Naive B cell (primary cell): ENCODE measurements at regions not wholly inside any gene's neighbourhood (a gene's known extent, or its start where the extent isn't known, plus 50 kb on each side); places are given as distances from the start of the nearest gene placed in this dataset.

Experiments
- ATAC-seq, 2 donors: fragments of 150-1000 bp; cut with Tn5 transposase; 2 replicates each; pipeline ENCODE4 v1.10.0; 2021; ENCODE audit warnings: low read depth in 2 of 2, mild to moderate bottlenecking in 2 of 2, moderate library complexity in 2 of 2
- DNase-seq: peaks from one replicate; pipeline ENCODE4 v3.0.0; 2022
- H3K27ac Mint-ChIP-seq, 6 donors: one replicate each; pipeline ENCODE4 v1.8.0; 2020 to 2022; ENCODE audit warnings: mild to moderate bottlenecking in 6 of 6, mixed read lengths in 6 of 6, moderate library complexity in 5 of 6, inconsistent platforms in 2 of 6
- H3K27me3 Mint-ChIP-seq, 3 donors: one replicate each; pipeline ENCODE4 v1.8.0; 2021 to 2022; ENCODE audit warnings: mixed read lengths in 3 of 3, mild to moderate bottlenecking in 1 of 3
- H3K36me3 Mint-ChIP-seq, 2 donors: one replicate each; pipeline ENCODE4 v1.8.0; 2020 to 2022; ENCODE audit warnings: mixed read lengths in 2 of 2, inconsistent platforms in 1 of 2, mild to moderate bottlenecking in 1 of 2
- H3K4me1 Mint-ChIP-seq, 3 donors: one replicate each; pipeline ENCODE4 v1.8.0; 2020 to 2022; ENCODE audit warnings: mixed read lengths in 3 of 3, inconsistent platforms in 1 of 3, mild to moderate bottlenecking in 1 of 3, moderate library complexity in 1 of 3
- H3K4me3 Mint-ChIP-seq, 8 donors: one replicate each; pipeline ENCODE4 v1.8.0; 2020 to 2022; ENCODE audit warnings: mild to moderate bottlenecking in 8 of 8, mixed read lengths in 8 of 8, moderate library complexity in 8 of 8, inconsistent platforms in 2 of 8
- H3K9me3 Mint-ChIP-seq, 7 donors: one replicate each; pipeline ENCODE4 v1.8.0; 2020 to 2022; ENCODE audit warnings: mixed read lengths in 7 of 7, mild to moderate bottlenecking in 5 of 7, inconsistent platforms in 2 of 7, moderate library complexity in 1 of 7

GRCh38 chr15:95266451-95267061, 1035.2 kb downstream of the MCTP2 start:
- no peaks in the 10 kb centered on the region for H3K4me1 Mint-ChIP-seq
- ATAC-seq (no peak), DNase-seq (no peak)
- H3K9me3 Mint-ChIP-seq: peaks cover 0 to 5% (median 0%) of the 10 kb centered on the region in 7 donors
- H3K36me3 Mint-ChIP-seq: no peaks in the 10 kb centered on the region
- H3K4me3 Mint-ChIP-seq: no peak overlapping the region
- H3K27me3 Mint-ChIP-seq: no peaks in the 10 kb centered on the region
- peak overlapping the region in 1 of 6 donors; percentile 44 for H3K27ac Mint-ChIP-seq

- Mint-ChIP-seq H3K4me1 (no peaks in the 10 kb centered on the region), H3K4me3 (no peak overlapping the region), H3K27ac (peak overlapping the region in 1 of 6 donors; percentile 11), H3K27me3 (no peaks in the 10 kb centered on the region), H3K36me3 (no peaks in the 10 kb centered on the region), H3K9me3 (peaks cover 0 to 9% (median 3%) of the 10 kb centered on the region in 7 donors)
- no peak for DNase-seq
- no peak for ATAC-seq
These were observed 1036.1 kb downstream of the MCTP2 start for GRCh38 chr15:95267481-95267880.

- Mint-ChIP-seq H3K27ac (no peak overlapping the region), H3K9me3 (peaks cover 0 to 14% (median 3%) of the 10 kb centered on the region in 7 donors), H3K27me3 (peaks cover 0 to 6% (median 0%) of the 10 kb centered on the region in 3 donors), H3K4me3 (no peak overlapping the region), H3K36me3 (no peaks in the 10 kb centered on the region), H3K4me1 (no peaks in the 10 kb centered on the region)
- no peak for DNase-seq
- ATAC-seq: no peak
These were observed 1038.2 kb downstream of the MCTP2 start for GRCh38 chr15:95269242-95270183.

- Mint-ChIP-seq H3K27me3 (peaks cover 0 to 7% (median 6%) of the 10 kb centered on the region in 3 donors), H3K36me3 (no peaks in the 10 kb centered on the region), H3K4me3 (no peak overlapping the region), H3K27ac (no peak overlapping the region), H3K4me1 (no peaks in the 10 kb centered on the region), H3K9me3 (peaks cover 0 to 13% (median 5%) of the 10 kb centered on the region in 7 donors)
- ATAC-seq: no peak
- DNase-seq: no peak
These were observed 1042.7 kb downstream of the MCTP2 start for GRCh38 chr15:95274101-95274500.

- Mint-ChIP-seq H3K4me1 (no peaks in the 10 kb centered on the region), H3K36me3 (no peaks in the 10 kb centered on the region), H3K27ac (no peak overlapping the region), H3K4me3 (no peak overlapping the region), H3K27me3 (peaks cover 0 to 7% (median 6%) of the 10 kb centered on the region in 3 donors), H3K9me3 (peaks cover 0 to 9% (median 3%) of the 10 kb centered on the region in 7 donors)
- DNase-seq: no peak
- ATAC-seq: no peak
These were observed 1045.9 kb downstream of the MCTP2 start for GRCh38 chr15:95277266-95277665.

- H3K27me3 Mint-ChIP-seq: peaks cover 0 to 7% (median 6%) of the 10 kb centered on the region in 3 donors
These were observed 1047.3 kb downstream of the MCTP2 start for GRCh38 chr15:95278532-95279245.

GRCh38 chr15:95279277-95280019, 1048.1 kb downstream of the MCTP2 start:
- Mint-ChIP-seq H3K4me3 (no peak overlapping the region), H3K27ac (no peak overlapping the region), H3K36me3 (no peaks in the 10 kb centered on the region), H3K4me1 (no peaks in the 10 kb centered on the region), H3K27me3 (peaks cover 0 to 7% (median 7%) of the 10 kb centered on the region in 3 donors), H3K9me3 (peaks cover 0 to 4% (median 1%) of the 10 kb centered on the region in 7 donors)
- ATAC-seq (no peak), DNase-seq (no peak)

More at GRCh38 chr15:95278532-95279245, 1047.3 kb downstream of the MCTP2 start:
- H3K4me3 Mint-ChIP-seq: no peak overlapping the region
- no peak overlapping the region for H3K27ac Mint-ChIP-seq
- no peaks in the 10 kb centered on the region for H3K4me1 Mint-ChIP-seq
- no peak for DNase-seq
- H3K9me3 Mint-ChIP-seq: peaks cover 0 to 4% (median 1%) of the 10 kb centered on the region in 7 donors
- no peaks in the 10 kb centered on the region for H3K36me3 Mint-ChIP-seq
- ATAC-seq: no peak

GRCh38 chr15:95280711-95281110, 1049.3 kb downstream of the MCTP2 start:
- DNase-seq (no peak), ATAC-seq (no peak)
- H3K4me3 Mint-ChIP-seq: no peak overlapping the region
- peaks cover 0 to 3% (median 0%) of the 10 kb centered on the region in 7 donors for H3K9me3 Mint-ChIP-seq
- H3K36me3 Mint-ChIP-seq: no peaks in the 10 kb centered on the region
- H3K27ac Mint-ChIP-seq: no peak overlapping the region
- no peaks in the 10 kb centered on the region for H3K4me1 Mint-ChIP-seq
- H3K27me3 Mint-ChIP-seq: peaks cover 0 to 15% (median 7%) of the 10 kb centered on the region in 3 donors

- Mint-ChIP-seq H3K36me3 (no peaks in the 10 kb centered on the region), H3K27ac (no peak overlapping the region), H3K4me1 (no peaks in the 10 kb centered on the region), H3K9me3 (peaks cover 0 to 3% (median 0%) of the 10 kb centered on the region in 7 donors), H3K27me3 (peaks cover under 1 to 21% (median 7%) of the 10 kb centered on the region in 3 donors), H3K4me3 (no peak overlapping the region)
- DNase-seq (no peak), ATAC-seq (no peak)
These were observed 1049.0 kb upstream of the NR2F2 start for GRCh38 chr15:95281470-95281869.

- DNase-seq: no peak
- Mint-ChIP-seq H3K9me3 (peaks cover 0 to 1% (median 0%) of the 10 kb centered on the region in 7 donors), H3K4me1 (no peaks in the 10 kb centered on the region), H3K36me3 (no peaks in the 10 kb centered on the region), H3K27ac (no peak overlapping the region), H3K27me3 (peaks cover 6 to 41% (median 14%) of the 10 kb centered on the region in 3 donors), H3K4me3 (no peak overlapping the region)
- ATAC-seq: no peak
These were observed 1046.0 kb upstream of the NR2F2 start for GRCh38 chr15:95284492-95284891.

- ATAC-seq (no peak), DNase-seq (no peak)
- Mint-ChIP-seq H3K36me3 (no peaks in the 10 kb centered on the region), H3K27me3 (peaks cover 6 to 41% (median 14%) of the 10 kb centered on the region in 3 donors), H3K4me3 (no peak overlapping the region), H3K4me1 (no peaks in the 10 kb centered on the region), H3K9me3 (peaks cover 0 to 1% (median 0%) of the 10 kb centered on the region in 7 donors), H3K27ac (no peak overlapping the region)
These were observed 1045.5 kb upstream of the NR2F2 start for GRCh38 chr15:95284933-95285421.

GRCh38 chr15:95286352-95286880, 1044.1 kb upstream of the NR2F2 start:
- Mint-ChIP-seq H3K27me3 (peaks cover 6 to 41% (median 14%) of the 10 kb centered on the region in 3 donors), H3K4me3 (no peak overlapping the region), H3K4me1 (no peaks in the 10 kb centered on the region), H3K36me3 (no peaks in the 10 kb centered on the region), H3K27ac (peak overlapping the region in 1 of 6 donors; percentile 27), H3K9me3 (peaks cover 0 to 1% (median 0%) of the 10 kb centered on the region in 7 donors)
- DNase-seq (no peak), ATAC-seq (no peak)
